ENCODE measurements at regions not wholly inside any gene's neighbourhood (a gene's known extent, or its start where the extent isn't known, plus 50 kb on each side); places are given as distances from the start of the nearest gene placed in this dataset.

DNA sequence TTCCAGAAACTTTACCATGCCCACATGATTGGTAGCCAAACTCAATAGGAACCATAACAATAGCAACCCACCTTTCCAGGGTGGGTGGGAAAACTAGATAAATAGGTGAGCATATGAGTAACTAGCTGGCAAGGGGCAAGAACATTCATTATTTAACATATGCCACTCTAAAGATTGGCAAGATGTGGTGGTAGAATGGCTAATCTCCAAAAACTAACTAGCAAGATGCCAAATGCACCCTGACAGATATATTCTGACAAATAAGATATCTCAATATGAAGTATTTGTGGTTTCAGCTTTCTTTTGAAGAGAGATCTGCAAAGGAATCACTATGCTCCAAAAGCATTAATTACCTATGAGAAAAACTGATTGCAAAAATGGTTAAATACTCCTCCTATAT lies 895.6 kb downstream of the TLE1 start:
- DNase-seq: no peak
- Histone ChIP-seq H3K4me3 (ENCODE audit: low read length) (no peak overlapping the region), H3K36me3 (ENCODE audit: insufficient read depth, low read length) (no peaks in the 10 kb centered on the region), H3K9me3 (ENCODE audit: low read length) (no peaks in the 10 kb centered on the region), H3K27me3 (ENCODE audit: insufficient read depth, low read length, poor library complexity, severe bottlenecking) (no peaks in the 10 kb centered on the region), H3K4me1 (ENCODE audit: insufficient read depth, low read length) (no peaks in the 10 kb centered on the region), H3K27ac (ENCODE audit: low read depth, low read length) (no peak overlapping the region)
- H3K27ac Mint-ChIP-seq: no peak overlapping the region
- POLR2A ChIA-PET: no interaction called here
- H3K4me3 Mint-ChIP-seq: no peak overlapping the region
- CTCF ChIA-PET: no interaction called here
- no peaks in the 10 kb centered on the region for H3K27me3 Mint-ChIP-seq
- peaks cover 0 to 20% (median 9%) of the 10 kb centered on the region in 5 donors for H3K9me3 Mint-ChIP-seq
- no peaks in the 10 kb centered on the region for H3K4me1 Mint-ChIP-seq
- no peaks in the 10 kb centered on the region for H3K36me3 Mint-ChIP-seq

DNA sequence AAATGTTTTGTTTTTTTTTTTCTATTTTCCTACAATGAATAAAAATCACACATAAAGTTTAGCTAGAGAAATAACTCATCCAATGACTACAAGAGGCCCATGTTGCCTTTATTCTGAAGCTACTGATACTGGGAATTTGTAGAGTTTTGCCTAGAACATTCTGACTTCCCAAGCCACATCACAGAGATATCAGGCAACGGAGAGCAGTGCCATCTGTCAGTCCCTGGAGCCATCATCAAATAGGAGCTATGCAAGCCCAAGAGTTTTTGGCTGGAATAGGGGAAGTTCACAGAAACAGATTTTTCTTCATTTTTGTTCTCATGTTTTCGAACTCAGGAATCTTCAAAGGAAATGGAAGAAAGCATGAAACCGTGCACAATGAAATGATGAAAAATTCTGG lies 896.6 kb downstream of the TLE1 start:
- peaks cover 0 to 14% (median 6%) of the 10 kb centered on the region in 5 donors for H3K9me3 Mint-ChIP-seq
- Histone ChIP-seq H3K27ac (ENCODE audit: low read depth, low read length) (no peak overlapping the region), H3K9me3 (ENCODE audit: low read length) (no peaks in the 10 kb centered on the region), H3K36me3 (ENCODE audit: insufficient read depth, low read length) (no peaks in the 10 kb centered on the region), H3K4me3 (ENCODE audit: low read length) (no peak overlapping the region), H3K4me1 (ENCODE audit: insufficient read depth, low read length) (no peaks in the 10 kb centered on the region), H3K27me3 (ENCODE audit: insufficient read depth, low read length, poor library complexity, severe bottlenecking) (no peaks in the 10 kb centered on the region)
- no peak overlapping the region for H3K4me3 Mint-ChIP-seq
- no peaks in the 10 kb centered on the region for H3K4me1 Mint-ChIP-seq
- H3K27me3 Mint-ChIP-seq: no peaks in the 10 kb centered on the region
- H3K27ac Mint-ChIP-seq: no peak overlapping the region
- POLR2A ChIA-PET: no interaction called here
- no peak for DNase-seq
- no peaks in the 10 kb centered on the region for H3K36me3 Mint-ChIP-seq
- CTCF ChIA-PET: no interaction called here

DNA sequence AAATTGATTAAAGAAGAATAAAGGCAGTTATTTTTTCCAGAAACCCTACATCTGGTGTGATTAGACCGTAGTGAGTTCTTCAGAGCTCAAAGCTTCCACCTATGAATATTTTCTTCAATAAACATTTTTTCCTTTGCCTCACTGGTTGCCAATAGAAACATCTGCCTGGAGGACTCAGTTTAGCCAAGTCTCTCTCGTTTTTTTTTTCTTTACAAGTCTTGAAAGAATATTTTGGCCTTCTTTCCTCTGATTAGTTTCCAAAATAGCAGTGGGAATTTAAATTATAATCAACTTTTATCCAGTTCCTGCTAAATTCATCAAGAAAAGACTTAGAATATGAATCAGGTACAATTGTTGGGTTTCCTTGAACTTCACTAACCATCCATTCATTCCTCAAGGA lies 897.5 kb downstream of the TLE1 start:
- Histone ChIP-seq H3K9me3 (ENCODE audit: low read length) (no peaks in the 10 kb centered on the region), H3K27me3 (ENCODE audit: insufficient read depth, low read length, poor library complexity, severe bottlenecking) (no peaks in the 10 kb centered on the region), H3K4me3 (ENCODE audit: low read length) (no peak overlapping the region), H3K4me1 (ENCODE audit: insufficient read depth, low read length) (no peaks in the 10 kb centered on the region), H3K36me3 (ENCODE audit: insufficient read depth, low read length) (no peaks in the 10 kb centered on the region), H3K27ac (ENCODE audit: low read depth, low read length) (no peak overlapping the region)
- Mint-ChIP-seq H3K27me3 (no peaks in the 10 kb centered on the region), H3K9me3 (peaks cover 0 to 13% (median 6%) of the 10 kb centered on the region in 5 donors), H3K4me1 (no peaks in the 10 kb centered on the region), H3K4me3 (no peak overlapping the region), H3K27ac (no peak overlapping the region), H3K36me3 (no peaks in the 10 kb centered on the region)
- ChIA-PET CTCF (no interaction called here), POLR2A (interaction anchor here (0.7 kb wide), 1 partner anchor 13 kb away, joined by 3 read pairs; no protein-coding TSS in a partner anchor)
- DNase-seq: no peak

DNA sequence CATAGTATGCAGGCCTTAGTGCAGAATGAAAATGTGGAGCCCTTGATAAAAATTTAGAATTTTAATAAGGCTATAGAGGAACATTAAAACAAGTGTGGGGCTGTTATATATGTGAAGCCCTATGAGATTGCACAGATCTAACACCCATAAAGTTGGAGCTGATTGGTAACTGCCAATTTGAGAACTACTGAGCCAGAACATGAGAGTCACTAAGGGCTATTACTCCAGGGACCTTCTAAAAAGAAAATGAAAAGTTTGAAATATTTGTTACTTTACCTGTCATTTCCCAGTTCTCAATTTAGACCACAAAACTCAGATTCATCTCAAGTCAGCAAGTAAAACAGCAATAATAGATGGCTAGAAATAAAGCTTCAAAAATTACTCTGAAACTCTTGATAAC lies 898.6 kb downstream of the TLE1 start:
- H3K27ac ChIP-seq (ENCODE audit: low read depth, low read length): no peak overlapping the region
- H3K27ac Mint-ChIP-seq: no peak overlapping the region
- POLR2A ChIA-PET: no interaction called here

DNA sequence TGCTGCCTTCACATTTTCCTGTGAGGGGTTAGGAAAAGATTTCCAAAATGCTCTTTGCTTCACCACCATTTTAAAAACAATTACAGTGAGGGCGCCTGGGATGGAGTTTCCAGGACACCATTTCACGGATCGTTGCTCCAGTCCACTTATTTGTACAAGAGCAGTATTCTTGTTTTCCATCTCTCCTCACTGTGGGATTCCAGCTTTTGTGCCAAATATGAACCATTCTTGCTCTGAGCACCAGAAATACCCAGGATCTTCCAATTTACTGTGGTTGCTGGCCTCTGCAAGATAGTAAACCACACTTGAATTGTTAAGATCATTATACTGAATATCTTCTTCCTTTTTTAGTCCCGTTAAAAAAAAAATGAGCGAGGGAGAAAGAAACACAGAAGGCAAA lies 899.5 kb downstream of the TLE1 start:
- Mint-ChIP-seq H3K27ac (no peak overlapping the region), H3K27me3 (no peaks in the 10 kb centered on the region), H3K4me1 (no peaks in the 10 kb centered on the region), H3K4me3 (no peak overlapping the region), H3K9me3 (peaks cover 0 to 10% (median under 1%) of the 10 kb centered on the region in 5 donors), H3K36me3 (no peaks in the 10 kb centered on the region)
- ChIA-PET POLR2A (no interaction called here), CTCF (no interaction called here)
- Histone ChIP-seq H3K36me3 (ENCODE audit: insufficient read depth, low read length) (no peaks in the 10 kb centered on the region), H3K27me3 (ENCODE audit: insufficient read depth, low read length, poor library complexity, severe bottlenecking) (no peaks in the 10 kb centered on the region), H3K9me3 (ENCODE audit: low read length) (no peaks in the 10 kb centered on the region), H3K4me3 (ENCODE audit: low read length) (no peak overlapping the region), H3K4me1 (ENCODE audit: insufficient read depth, low read length) (no peaks in the 10 kb centered on the region), H3K27ac (ENCODE audit: low read depth, low read length) (no peak overlapping the region)
- DNase-seq: no peak

More for the DNA sequence above, 898.6 kb downstream of the TLE1 start:
- CTCF ChIA-PET: no interaction called here
- no peak for DNase-seq
- Mint-ChIP-seq H3K4me3 (no peak overlapping the region), H3K9me3 (peaks cover 0 to 9% (median 2%) of the 10 kb centered on the region in 5 donors), H3K4me1 (no peaks in the 10 kb centered on the region), H3K36me3 (no peaks in the 10 kb centered on the region), H3K27me3 (no peaks in the 10 kb centered on the region)
- Histone ChIP-seq H3K4me3 (ENCODE audit: low read length) (no peak overlapping the region), H3K4me1 (ENCODE audit: insufficient read depth, low read length) (no peaks in the 10 kb centered on the region), H3K9me3 (ENCODE audit: low read length) (no peaks in the 10 kb centered on the region), H3K27me3 (ENCODE audit: insufficient read depth, low read length, poor library complexity, severe bottlenecking) (no peaks in the 10 kb centered on the region), H3K36me3 (ENCODE audit: insufficient read depth, low read length) (no peaks in the 10 kb centered on the region)

DNA sequence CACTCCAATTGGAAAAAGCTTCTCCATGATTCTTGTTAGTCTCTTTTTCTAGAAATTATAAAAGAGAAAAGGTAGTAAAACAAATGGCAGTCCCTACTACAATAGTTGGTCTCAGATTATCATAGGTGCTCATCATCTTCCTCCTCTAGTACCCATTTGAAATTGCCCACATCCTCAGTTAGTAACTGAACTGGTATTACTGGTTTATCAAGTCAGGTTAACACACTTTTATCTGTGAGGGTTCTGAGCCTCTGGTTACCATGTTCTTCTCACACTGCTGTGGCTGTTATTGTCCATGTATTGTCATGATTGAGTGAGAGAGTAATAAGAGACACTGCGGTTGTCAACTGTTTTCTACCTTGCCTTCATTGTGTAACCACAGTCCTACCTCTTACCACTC lies 901.7 kb downstream of the TLE1 start:
- H3K27me3 Mint-ChIP-seq: no peaks in the 10 kb centered on the region
- Histone ChIP-seq H3K36me3 (ENCODE audit: insufficient read depth, low read length) (no peaks in the 10 kb centered on the region), H3K27ac (ENCODE audit: low read depth, low read length) (no peak overlapping the region), H3K9me3 (ENCODE audit: low read length) (no peaks in the 10 kb centered on the region), H3K4me1 (ENCODE audit: insufficient read depth, low read length) (no peaks in the 10 kb centered on the region), H3K4me3 (ENCODE audit: low read length) (no peak overlapping the region), H3K27me3 (ENCODE audit: insufficient read depth, low read length, poor library complexity, severe bottlenecking) (no peaks in the 10 kb centered on the region)
- H3K9me3 Mint-ChIP-seq: peaks cover 0 to 15% (median 8%) of the 10 kb centered on the region in 5 donors
- H3K4me3 Mint-ChIP-seq: no peak overlapping the region
- ChIA-PET POLR2A (no interaction called here), CTCF (no interaction called here)
- no peak for DNase-seq
- no peaks in the 10 kb centered on the region for H3K4me1 Mint-ChIP-seq
- no peak overlapping the region for H3K27ac Mint-ChIP-seq
- no peaks in the 10 kb centered on the region for H3K36me3 Mint-ChIP-seq

DNA sequence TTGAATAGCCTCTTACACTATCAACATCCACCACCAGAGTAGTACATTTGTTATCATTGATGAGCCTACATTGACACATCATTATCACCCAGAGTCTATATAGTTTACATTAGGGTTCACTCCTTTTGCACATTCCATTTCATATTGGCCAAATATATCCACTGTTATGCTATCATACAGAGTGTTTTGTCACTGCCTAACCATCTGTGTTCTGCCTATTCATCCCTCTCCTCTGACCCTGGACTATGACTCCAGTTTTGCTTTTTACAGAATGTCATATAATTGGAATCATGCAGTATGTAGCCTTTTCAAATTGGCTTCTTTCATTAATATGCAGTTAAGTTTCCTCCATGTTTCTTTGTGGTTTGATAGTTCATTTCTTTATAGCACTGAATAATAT lies 904.7 kb downstream of the TLE1 start:
- Histone ChIP-seq H3K4me1 (ENCODE audit: insufficient read depth, low read length) (no peaks in the 10 kb centered on the region), H3K27me3 (ENCODE audit: insufficient read depth, low read length, poor library complexity, severe bottlenecking) (no peaks in the 10 kb centered on the region), H3K4me3 (ENCODE audit: low read length) (no peak overlapping the region), H3K36me3 (ENCODE audit: insufficient read depth, low read length) (no peaks in the 10 kb centered on the region), H3K9me3 (ENCODE audit: low read length) (no peaks in the 10 kb centered on the region), H3K27ac (ENCODE audit: low read depth, low read length) (no peak overlapping the region)
- Mint-ChIP-seq H3K27me3 (no peaks in the 10 kb centered on the region), H3K36me3 (no peaks in the 10 kb centered on the region), H3K4me3 (no peak overlapping the region), H3K9me3 (peaks cover 0 to 15% (median 11%) of the 10 kb centered on the region in 5 donors), H3K4me1 (no peaks in the 10 kb centered on the region), H3K27ac (no peak overlapping the region)
- no peak for DNase-seq
- CTCF ChIA-PET: no interaction called here
- POLR2A ChIA-PET: no interaction called here

DNA sequence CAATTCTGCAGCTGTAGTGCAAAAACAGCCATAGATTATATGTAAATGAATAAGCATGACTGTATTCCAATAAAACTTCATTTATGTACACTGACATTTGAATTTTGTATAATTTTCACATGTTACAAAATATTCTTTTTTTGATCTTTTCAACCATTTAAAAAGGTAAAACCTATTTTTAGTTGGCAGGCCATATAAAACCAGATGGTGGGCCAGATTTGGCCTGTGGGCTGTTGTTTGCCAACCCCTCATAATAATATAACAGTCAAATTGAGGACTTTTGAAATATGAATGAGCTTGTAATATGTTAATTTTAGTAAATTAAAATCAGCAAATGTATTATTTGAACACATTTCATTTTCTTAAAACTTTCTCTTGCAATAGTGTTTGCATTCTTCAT lies 913.4 kb downstream of the TLE1 start:
- H3K4me3 ChIP-seq (ENCODE audit: low read length): no peak overlapping the region
- H3K27ac Mint-ChIP-seq: no peak overlapping the region
- no peaks in the 10 kb centered on the region for H3K4me1 ChIP-seq (ENCODE audit: insufficient read depth, low read length)
- no peak overlapping the region for H3K27ac ChIP-seq (ENCODE audit: low read depth, low read length)
- CTCF ChIA-PET: no interaction called here
- H3K36me3 Mint-ChIP-seq: no peaks in the 10 kb centered on the region
- no peaks in the 10 kb centered on the region for H3K27me3 ChIP-seq (ENCODE audit: insufficient read depth, low read length, poor library complexity, severe bottlenecking)
- peaks cover 2 to 22% (median 3%) of the 10 kb centered on the region in 5 donors for H3K9me3 Mint-ChIP-seq
- no peaks in the 10 kb centered on the region for H3K9me3 ChIP-seq (ENCODE audit: low read length)
- H3K4me3 Mint-ChIP-seq: no peak overlapping the region
- POLR2A ChIA-PET: no interaction called here
- no peaks in the 10 kb centered on the region for H3K27me3 Mint-ChIP-seq
- no peaks in the 10 kb centered on the region for H3K36me3 ChIP-seq (ENCODE audit: insufficient read depth, low read length)
- DNase-seq: no peak
- no peaks in the 10 kb centered on the region for H3K4me1 Mint-ChIP-seq

DNA sequence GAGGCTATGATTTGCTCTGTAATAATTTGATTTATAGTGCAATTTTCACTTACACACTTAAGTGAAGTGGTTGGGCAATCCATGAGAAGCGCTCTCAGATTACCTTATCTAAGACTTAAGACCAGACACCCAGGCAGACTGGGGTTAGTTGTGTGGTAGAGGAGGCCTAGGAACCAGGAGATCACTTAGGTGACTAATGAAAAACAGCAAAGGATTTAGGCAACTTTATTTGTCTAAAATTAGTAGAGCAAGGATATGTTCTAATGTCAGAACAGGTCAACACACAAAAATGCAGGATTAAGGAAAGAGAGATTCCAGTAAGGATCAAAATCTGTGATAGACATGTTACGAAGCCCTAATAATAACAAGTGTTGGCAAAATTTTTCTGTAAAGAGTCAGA lies 913.8 kb downstream of the TLE1 start:
- Mint-ChIP-seq H3K36me3 (no peaks in the 10 kb centered on the region), H3K4me3 (no peak overlapping the region), H3K27ac (no peak overlapping the region), H3K9me3 (peaks cover 2 to 22% (median 3%) of the 10 kb centered on the region in 5 donors), H3K27me3 (no peaks in the 10 kb centered on the region), H3K4me1 (no peaks in the 10 kb centered on the region)
- no peak for DNase-seq
- Histone ChIP-seq H3K27me3 (ENCODE audit: insufficient read depth, low read length, poor library complexity, severe bottlenecking) (no peaks in the 10 kb centered on the region), H3K27ac (ENCODE audit: low read depth, low read length) (no peak overlapping the region), H3K36me3 (ENCODE audit: insufficient read depth, low read length) (no peaks in the 10 kb centered on the region), H3K9me3 (ENCODE audit: low read length) (no peaks in the 10 kb centered on the region), H3K4me1 (ENCODE audit: insufficient read depth, low read length) (no peaks in the 10 kb centered on the region), H3K4me3 (ENCODE audit: low read length) (no peak overlapping the region)
- CTCF ChIA-PET: no interaction called here
- POLR2A ChIA-PET: no interaction called here
